GM23338 (cell line): ENCODE measurements at regions not wholly inside any gene's neighbourhood (a gene's known extent, or its start where the extent isn't known, plus 50 kb on each side); places are given as distances from the start of the nearest gene placed in this dataset.

Experiments
- CTCF ChIP-seq, 2 experiments: fragments of 200-600 bp in 1 of 2; sonication (generic) in 1 of 2; conservative IDR thresholded peaks; 2 replicates each; pipeline versions ENCODE4 v1.5.1 to v1.6.1; 2016 to 2017; ENCODE audit warnings: antibody characterized with exemption in 2 of 2, low read depth in 2 of 2, mild to moderate bottlenecking in 2 of 2, moderate library complexity in 1 of 2
- ETS1 ChIP-seq: IDR thresholded peaks from 2 replicates; pipeline ENCODE4 v1.6.1; 2016; ENCODE audit warnings: antibody characterized with exemption
- EZH2 ChIP-seq: fragments of 200-600 bp; sonication (generic); IDR thresholded peaks from one replicate; pipeline ENCODE4 v1.8.0; 2017; ENCODE audit warnings: antibody characterized with exemption, mild to moderate bottlenecking, low read depth; ENCODE audit not compliant: unreplicated experiment
- EZH2phosphoT487 ChIP-seq: fragments of 200-600 bp; sonication (generic); IDR thresholded peaks from one replicate; pipeline ENCODE4 v1.8.1; 2018; ENCODE audit warnings: antibody characterized with exemption; ENCODE audit not compliant: unreplicated experiment
- JUNB ChIP-seq: IDR thresholded peaks from one replicate; pipeline ENCODE4 v1.6.1; 2016; ENCODE audit warnings: antibody characterized with exemption; ENCODE audit not compliant: unreplicated experiment
- POLR2AphosphoS5 ChIP-seq: IDR thresholded peaks from 2 replicates; pipeline ENCODE4 v1.6.1; 2016; ENCODE audit warnings: antibody characterized with exemption, low read depth
- REST ChIP-seq: IDR thresholded peaks from one replicate; pipeline ENCODE4 v1.6.1; 2018; ENCODE audit warnings: antibody characterized with exemption; ENCODE audit not compliant: unreplicated experiment

- no peak for TF ChIP-seq POLR2AphosphoS5
- no peak for TF ChIP-seq CTCF (conservative IDR thresholded peaks at IDR 0.05; ENCODE audit: low read depth in 2 of 2)
- no peak for TF ChIP-seq ETS1
- no peak for TF ChIP-seq EZH2
- no peak for TF ChIP-seq EZH2phosphoT487
- TF ChIP-seq REST = no peak
- TF ChIP-seq JUNB = no peak
Observed at GRCh38 chr19:29022165-29022564, 190.8 kb downstream of the UQCRFS1 start.
